AG08396 (cell line): ENCODE measurements at regions not wholly inside any gene's neighbourhood (a gene's known extent, or its start where the extent isn't known, plus 50 kb on each side); places are given as distances from the start of the nearest gene placed in this dataset.

Experiments used
- DNase-seq: peaks from one replicate; pipeline ENCODE4 v3.0.0; 2012; ENCODE audit warnings: low spot score, mixed read lengths

GRCh38 chr2:7815726-7816125 is 866.1 kb upstream of the ID2 start:
- no peak for DNase-seq

- no peak for DNase-seq
Observed at GRCh38 chr2:7816233-7816632, 865.6 kb upstream of the ID2 start.

- DNase-seq, result no peak
Observed at GRCh38 chr2:7816944-7817343, 864.9 kb upstream of the ID2 start.

- no peak for DNase-seq
Observed at GRCh38 chr2:7819316-7819715, 862.5 kb upstream of the ID2 start.

GRCh38 chr2:7819850-7820249 is 862.0 kb upstream of the ID2 start:
- no peak for DNase-seq

GRCh38 chr2:7824211-7824610 is 857.6 kb upstream of the ID2 start:
- DNase-seq, result no peak

GRCh38 chr2:7825591-7826312 is 856.1 kb upstream of the ID2 start:
- peak; percentile 22 for DNase-seq

- no peak for DNase-seq
Observed at GRCh38 chr2:7826656-7827055, 855.2 kb upstream of the ID2 start.

GRCh38 chr2:7829241-7829640 is 852.6 kb upstream of the ID2 start:
- DNase-seq, result no peak

- no peak for DNase-seq
Observed at GRCh38 chr2:7830616-7831015, 851.2 kb upstream of the ID2 start.

- no peak for DNase-seq
Observed at GRCh38 chr2:7835151-7835550, 846.7 kb upstream of the ID2 start.

GRCh38 chr2:7835693-7836680 is 845.9 kb upstream of the ID2 start:
- DNase-seq, result no peak

- no peak for DNase-seq
Observed at GRCh38 chr2:7837237-7837760, 844.6 kb upstream of the ID2 start.

GRCh38 chr2:7838669-7839068 is 843.2 kb upstream of the ID2 start:
- DNase-seq, result no peak

GRCh38 chr2:7840651-7841380 is 841.0 kb upstream of the ID2 start:
- peak; percentile 20 for DNase-seq

GRCh38 chr2:7841751-7842150 is 840.1 kb upstream of the ID2 start:
- no peak for DNase-seq

GRCh38 chr2:7844414-7844965 is 837.4 kb upstream of the ID2 start:
- no peak for DNase-seq

- peak; percentile 56 for DNase-seq
Observed at GRCh38 chr2:7845332-7845731, 836.5 kb upstream of the ID2 start.

GRCh38 chr2:7846607-7847006 is 835.2 kb upstream of the ID2 start:
- DNase-seq, result no peak

GRCh38 chr2:7847321-7847720 is 834.5 kb upstream of the ID2 start:
- no peak for DNase-seq

- DNase-seq, result no peak
Observed at GRCh38 chr2:7849027-7849426, 832.8 kb upstream of the ID2 start.

- DNase-seq, result no peak
Observed at GRCh38 chr2:7849531-7849930, 832.3 kb upstream of the ID2 start.
